ENCODE measurements at regions not wholly inside any gene's neighbourhood (a gene's known extent, or its start where the extent isn't known, plus 50 kb on each side); places are given as distances from the start of the nearest gene placed in this dataset.

- H3K27ac Mint-ChIP-seq (ENCODE audit: unreplicated experiment): no peak overlapping the region
- no peak for TF ChIP-seq CTCF (IDR thresholded peaks at IDR 0.05; ENCODE audit: unreplicated experiment)
- peaks cover 4% of the 10 kb centered on the region for H3K4me1 Mint-ChIP-seq (ENCODE audit: unreplicated experiment)
- H3K36me3 Mint-ChIP-seq (ENCODE audit: low read depth, unreplicated experiment): no peaks in the 10 kb centered on the region
- DNase-seq (ENCODE audit: low spot score): no peak
- no peak overlapping the region for H3K4me3 Mint-ChIP-seq (ENCODE audit: unreplicated experiment)
- H3K27me3 Mint-ChIP-seq (ENCODE audit: unreplicated experiment): no peaks in the 10 kb centered on the region
- no peaks in the 10 kb centered on the region for H3K9me3 Mint-ChIP-seq (ENCODE audit: unreplicated experiment)
These were observed 125.1 kb downstream of the RAP2A start for GRCh38 chr13:97559030-97559429.

- no peak overlapping the region for H3K27ac Mint-ChIP-seq (ENCODE audit: unreplicated experiment)
- no peaks in the 10 kb centered on the region for H3K36me3 Mint-ChIP-seq (ENCODE audit: low read depth, unreplicated experiment)
- H3K27me3 Mint-ChIP-seq (ENCODE audit: unreplicated experiment): no peaks in the 10 kb centered on the region
- no peaks in the 10 kb centered on the region for H3K9me3 Mint-ChIP-seq (ENCODE audit: unreplicated experiment)
- H3K4me1 Mint-ChIP-seq (ENCODE audit: unreplicated experiment): peaks cover 4% of the 10 kb centered on the region
- no peak for DNase-seq (ENCODE audit: low spot score)
- TF ChIP-seq CTCF (IDR thresholded peaks at IDR 0.05; ENCODE audit: unreplicated experiment): no peak
- no peak overlapping the region for H3K4me3 Mint-ChIP-seq (ENCODE audit: unreplicated experiment)
These were observed 126.0 kb downstream of the RAP2A start for GRCh38 chr13:97559981-97560380.

- TF ChIP-seq CTCF (IDR thresholded peaks at IDR 0.05; ENCODE audit: unreplicated experiment): no peak
- H3K4me3 Mint-ChIP-seq (ENCODE audit: unreplicated experiment): no peak overlapping the region
- no peak overlapping the region for H3K27ac Mint-ChIP-seq (ENCODE audit: unreplicated experiment)
- peaks cover 8% of the 10 kb centered on the region for H3K4me1 Mint-ChIP-seq (ENCODE audit: unreplicated experiment)
- H3K9me3 Mint-ChIP-seq (ENCODE audit: unreplicated experiment): no peaks in the 10 kb centered on the region
- H3K27me3 Mint-ChIP-seq (ENCODE audit: unreplicated experiment): no peaks in the 10 kb centered on the region
- DNase-seq (ENCODE audit: low spot score): no peak
- H3K36me3 Mint-ChIP-seq (ENCODE audit: low read depth, unreplicated experiment): no peaks in the 10 kb centered on the region
These were observed 127.2 kb downstream of the RAP2A start for GRCh38 chr13:97561182-97561581.

- no peak for TF ChIP-seq CTCF (IDR thresholded peaks at IDR 0.05; ENCODE audit: unreplicated experiment)
- no peaks in the 10 kb centered on the region for H3K36me3 Mint-ChIP-seq (ENCODE audit: low read depth, unreplicated experiment)
- DNase-seq (ENCODE audit: low spot score): no peak
- H3K4me3 Mint-ChIP-seq (ENCODE audit: unreplicated experiment): no peak overlapping the region
- H3K27ac Mint-ChIP-seq (ENCODE audit: unreplicated experiment): no peak overlapping the region
- peaks cover 14% of the 10 kb centered on the region for H3K4me1 Mint-ChIP-seq (ENCODE audit: unreplicated experiment)
- peaks cover 2% of the 10 kb centered on the region for H3K27me3 Mint-ChIP-seq (ENCODE audit: unreplicated experiment)
- no peaks in the 10 kb centered on the region for H3K9me3 Mint-ChIP-seq (ENCODE audit: unreplicated experiment)
These were observed 129.0 kb downstream of the RAP2A start for GRCh38 chr13:97562962-97563361.

GRCh38 chr13:97564956-97565355, 131.0 kb downstream of the RAP2A start:
- Mint-ChIP-seq H3K9me3 (ENCODE audit: unreplicated experiment) (no peaks in the 10 kb centered on the region), H3K27ac (ENCODE audit: unreplicated experiment) (no peak overlapping the region), H3K27me3 (ENCODE audit: unreplicated experiment) (peaks cover 3% of the 10 kb centered on the region), H3K36me3 (ENCODE audit: low read depth, unreplicated experiment) (no peaks in the 10 kb centered on the region), H3K4me1 (ENCODE audit: unreplicated experiment) (peaks cover 31% of the 10 kb centered on the region), H3K4me3 (ENCODE audit: unreplicated experiment) (no peak overlapping the region)
- TF ChIP-seq CTCF (IDR thresholded peaks at IDR 0.05; ENCODE audit: unreplicated experiment): no peak
- no peak for DNase-seq (ENCODE audit: low spot score)

All from endothelial cell (in vitro differentiated cells).